HUES6 (cell line): ENCODE measurements at regions not wholly inside any gene's neighbourhood (a gene's known extent, or its start where the extent isn't known, plus 50 kb on each side); places are given as distances from the start of the nearest gene placed in this dataset.
"Not testable (repeated sequence)": the region's sequence is repeated elsewhere in the genome, so short reads cannot be mapped to it uniquely, and the experiment has no call there.

Source experiments
- H3K27ac ChIP-seq: 2 replicates; pipeline ENCODE4 v1.7.0; 2013; ENCODE audit warnings: low read depth, mild to moderate bottlenecking, low read length, inconsistent platforms
- H3K27me3 ChIP-seq: 2 replicates; pipeline ENCODE4 v1.6.1; 2013; ENCODE audit warnings: low read length; ENCODE audit not compliant: control insufficient read depth, insufficient read depth
- H3K36me3 ChIP-seq: 2 replicates; pipeline ENCODE4 v1.6.1; 2013; ENCODE audit warnings: low read length; ENCODE audit not compliant: control insufficient read depth, insufficient read depth
- H3K4me1 ChIP-seq: 2 replicates; pipeline ENCODE4 v1.6.1; 2013; ENCODE audit warnings: low read length; ENCODE audit not compliant: control insufficient read depth, insufficient read depth
- H3K4me3 ChIP-seq: 2 replicates; pipeline ENCODE4 v1.5.1; 2013; ENCODE audit warnings: low read depth, low read length
- H3K9ac ChIP-seq: one replicate; pipeline ENCODE4 v1.6.1; 2013; ENCODE audit warnings: mild to moderate bottlenecking, low read length
- H3K9me3 ChIP-seq: 2 replicates; pipeline ENCODE4 v1.6.1; 2013; ENCODE audit warnings: low read depth, low read length; ENCODE audit not compliant: control insufficient read depth, insufficient read depth

GRCh38 chr1:115453666-115454065 is 115.6 kb upstream of the NGF start:
- no peak overlapping the region for H3K9ac ChIP-seq
- H3K27me3 ChIP-seq: no peaks in the 10 kb centered on the region

GRCh38 chr1:115452600-115453329 is 114.7 kb upstream of the NGF start:
- no peak overlapping the region for H3K4me3 ChIP-seq
- H3K9ac ChIP-seq: no peak overlapping the region
- H3K4me1 ChIP-seq: no peaks in the 10 kb centered on the region
- H3K36me3 ChIP-seq: no peaks in the 10 kb centered on the region
- H3K27ac ChIP-seq: no peak overlapping the region
- H3K27me3 ChIP-seq: no peaks in the 10 kb centered on the region
- no peaks in the 10 kb centered on the region for H3K9me3 ChIP-seq

More at GRCh38 chr1:115453666-115454065, 115.6 kb upstream of the NGF start:
- Histone ChIP-seq H3K27ac (no peak overlapping the region), H3K4me3 (no peak overlapping the region), H3K36me3 (no peaks in the 10 kb centered on the region), H3K4me1 (no peaks in the 10 kb centered on the region), H3K9me3 (no peaks in the 10 kb centered on the region)

- Histone ChIP-seq H3K4me1 (no peaks in the 10 kb centered on the region), H3K36me3 (no peaks in the 10 kb centered on the region), H3K9ac (no peak overlapping the region), H3K9me3 (no peaks in the 10 kb centered on the region), H3K4me3 (no peak overlapping the region), H3K27ac (no peak overlapping the region), H3K27me3 (no peaks in the 10 kb centered on the region)
Measured at GRCh38 chr1:115450501-115451040, 112.5 kb upstream of the NGF start.

GRCh38 chr1:115448282-115449044 is 110.4 kb upstream of the NGF start:
- H3K36me3 ChIP-seq: no peaks in the 10 kb centered on the region
- H3K9ac ChIP-seq: no peak overlapping the region
- H3K4me3 ChIP-seq: no peak overlapping the region
- no peak overlapping the region for H3K27ac ChIP-seq
- H3K27me3 ChIP-seq: no peaks in the 10 kb centered on the region
- H3K9me3 ChIP-seq: no peaks in the 10 kb centered on the region
- no peaks in the 10 kb centered on the region for H3K4me1 ChIP-seq

- no peaks in the 10 kb centered on the region for H3K4me1 ChIP-seq
- H3K36me3 ChIP-seq: no peaks in the 10 kb centered on the region
- no peak overlapping the region for H3K9ac ChIP-seq
- no peak overlapping the region for H3K4me3 ChIP-seq
- no peaks in the 10 kb centered on the region for H3K27me3 ChIP-seq
- no peaks in the 10 kb centered on the region for H3K9me3 ChIP-seq
- no peak overlapping the region for H3K27ac ChIP-seq
Measured at GRCh38 chr1:115447672-115448071, 109.6 kb upstream of the NGF start.

- Histone ChIP-seq H3K4me3 (no peak overlapping the region), H3K4me1 (no peaks in the 10 kb centered on the region), H3K27me3 (no peaks in the 10 kb centered on the region), H3K9me3 (no peaks in the 10 kb centered on the region), H3K9ac (no peak overlapping the region), H3K27ac (no peak overlapping the region), H3K36me3 (no peaks in the 10 kb centered on the region)
Measured at GRCh38 chr1:115445090-115445489, 107.0 kb upstream of the NGF start.

GRCh38 chr1:115440733-115441132 is 102.7 kb upstream of the NGF start:
- H3K4me1 ChIP-seq: peaks cover 18% of the 10 kb centered on the region
- H3K9me3 ChIP-seq: no peaks in the 10 kb centered on the region
- no peak overlapping the region for H3K9ac ChIP-seq
- no peaks in the 10 kb centered on the region for H3K27me3 ChIP-seq
- no peaks in the 10 kb centered on the region for H3K36me3 ChIP-seq
- H3K4me3 ChIP-seq: no peak overlapping the region
- no peak overlapping the region for H3K27ac ChIP-seq

- not testable (repeated sequence) for H3K27me3 ChIP-seq, H3K27ac ChIP-seq, H3K9ac ChIP-seq, H3K4me3 ChIP-seq, H3K36me3 ChIP-seq, H3K9me3 ChIP-seq
- H3K4me1 ChIP-seq: peaks cover 18% of the 10 kb centered on the region
Measured at GRCh38 chr1:115439520-115439919, 101.5 kb upstream of the NGF start.

GRCh38 chr1:115437196-115437595 is 99.1 kb upstream of the NGF start:
- no peak overlapping the region for H3K4me3 ChIP-seq
- no peak overlapping the region for H3K9ac ChIP-seq
- H3K4me1 ChIP-seq: peaks cover 18% of the 10 kb centered on the region
- H3K27ac ChIP-seq: no peak overlapping the region
- no peaks in the 10 kb centered on the region for H3K27me3 ChIP-seq
- H3K36me3 ChIP-seq: no peaks in the 10 kb centered on the region
- H3K9me3 ChIP-seq: no peaks in the 10 kb centered on the region

- no peak overlapping the region for H3K9ac ChIP-seq
- peaks cover 18% of the 10 kb centered on the region for H3K4me1 ChIP-seq
- H3K36me3 ChIP-seq: no peaks in the 10 kb centered on the region
- H3K4me3 ChIP-seq: no peak overlapping the region
- no peaks in the 10 kb centered on the region for H3K27me3 ChIP-seq
- H3K27ac ChIP-seq: no peak overlapping the region
- no peaks in the 10 kb centered on the region for H3K9me3 ChIP-seq
Measured at GRCh38 chr1:115436596-115436995, 98.5 kb upstream of the NGF start.

GRCh38 chr1:115433483-115433882 is 95.4 kb upstream of the NGF start:
- Histone ChIP-seq H3K9me3 (no peaks in the 10 kb centered on the region), H3K4me1 (peaks cover 18% of the 10 kb centered on the region), H3K27ac (no peak overlapping the region), H3K36me3 (no peaks in the 10 kb centered on the region), H3K27me3 (no peaks in the 10 kb centered on the region), H3K4me3 (no peak overlapping the region), H3K9ac (no peak overlapping the region)
